ENCODE measurements at regions not wholly inside any gene's neighbourhood (a gene's known extent, or its start where the extent isn't known, plus 50 kb on each side); places are given as distances from the start of the nearest gene placed in this dataset.

- WGBS, 5 donors, result 83 to 97% (median 89%) methylated on average over 13 of the region's 13 CpGs
- no peak for TF ChIP-seq POLR2AphosphoS5 (IDR thresholded peaks at IDR 0.05)
- TF ChIP-seq POLR2A (IDR thresholded peaks at IDR 0.05), result no peak
- TF ChIP-seq CTCF (IDR thresholded peaks at IDR 0.05 in 8 of 11, conservative IDR thresholded peaks at IDR 0.05 in 3 of 11), result no peak
- no peak overlapping the region for H3K4me3 ChIP-seq
- intact Hi-C loops (cut with DNase I; ENCODE audit: low total_unique reads), result no loop called here
- no peak for DNase-seq
- no peaks in the 10 kb centered on the region for H3K36me3 ChIP-seq
- no peaks in the 10 kb centered on the region for H3K4me1 ChIP-seq
- no peak overlapping the region for H3K27ac ChIP-seq
- H3K27me3 ChIP-seq (replicated peaks in 1 of 7), result peaks cover 0 to 6% (median 0%) of the 10 kb centered on the region in 7 donors
- H3K9me3 ChIP-seq, result peaks cover 0 to 5% (median 0%) of the 10 kb centered on the region in 8 donors
Measured at GRCh38 chr16:49940464-49941224, 84.4 kb upstream of the CNEP1R1 start.

GRCh38 chr16:49944221-49944620 lies 80.8 kb upstream of the CNEP1R1 start:
- Histone ChIP-seq H3K4me3 (no peak overlapping the region), H3K9me3 (no peaks in the 10 kb centered on the region), H3K36me3 (no peaks in the 10 kb centered on the region), H3K27me3 (replicated peaks in 1 of 7) (peaks cover 0 to 10% (median 0%) of the 10 kb centered on the region in 7 donors), H3K4me1 (no peaks in the 10 kb centered on the region), H3K27ac (no peak overlapping the region)
- DNase-seq, result no peak
- intact Hi-C loops (cut with DNase I; ENCODE audit: low total_unique reads), result no loop called here
- WGBS, 5 donors, result 46 to 59% (median 51%) methylated on average over 5 of the region's 5 CpGs
- TF ChIP-seq POLR2AphosphoS5 (IDR thresholded peaks at IDR 0.05) (no peak), CTCF (IDR thresholded peaks at IDR 0.05 in 8 of 11, conservative IDR thresholded peaks at IDR 0.05 in 3 of 11) (no peak), POLR2A (IDR thresholded peaks at IDR 0.05) (no peak)

- Histone ChIP-seq H3K27me3 (replicated peaks in 1 of 7) (peaks cover 0 to 8% (median 0%) of the 10 kb centered on the region in 7 donors), H3K4me1 (no peaks in the 10 kb centered on the region), H3K9me3 (no peaks in the 10 kb centered on the region), H3K27ac (no peak overlapping the region), H3K4me3 (no peak overlapping the region), H3K36me3 (no peaks in the 10 kb centered on the region)
- intact Hi-C loops (cut with DNase I; ENCODE audit: low total_unique reads), result no loop called here
- TF ChIP-seq CTCF (IDR thresholded peaks at IDR 0.05 in 8 of 11, conservative IDR thresholded peaks at IDR 0.05 in 3 of 11) (no peak), POLR2AphosphoS5 (IDR thresholded peaks at IDR 0.05) (no peak), POLR2A (IDR thresholded peaks at IDR 0.05) (no peak)
- DNase-seq, result no peak
- WGBS, 5 donors, result 87 to 97% (median 88%) methylated on average over 7 of the region's 7 CpGs
Measured at GRCh38 chr16:49947907-49948678, 76.9 kb upstream of the CNEP1R1 start.

- H3K4me1 ChIP-seq, result no peaks in the 10 kb centered on the region
- no peaks in the 10 kb centered on the region for H3K9me3 ChIP-seq
- H3K4me3 ChIP-seq, result no peak overlapping the region
- WGBS, 5 donors, result 78 to 88% (median 83%) methylated on average over 16 of the region's 16 CpGs
- TF ChIP-seq CTCF (IDR thresholded peaks at IDR 0.05 in 8 of 11, conservative IDR thresholded peaks at IDR 0.05 in 3 of 11), result no peak
- no peak for TF ChIP-seq POLR2AphosphoS5 (IDR thresholded peaks at IDR 0.05)
- no peak for TF ChIP-seq POLR2A (IDR thresholded peaks at IDR 0.05)
- no peak overlapping the region for H3K27ac ChIP-seq
- peaks cover 0 to 8% (median 0%) of the 10 kb centered on the region in 7 donors for H3K27me3 ChIP-seq (replicated peaks in 1 of 7)
- intact Hi-C loops (cut with DNase I; ENCODE audit: low total_unique reads), result no loop called here
- no peaks in the 10 kb centered on the region for H3K36me3 ChIP-seq
- DNase-seq, result no peak
Measured at GRCh38 chr16:49951574-49952195, 73.3 kb upstream of the CNEP1R1 start.
